ENCODE measurements at regions not wholly inside any gene's neighbourhood (a gene's known extent, or its start where the extent isn't known, plus 50 kb on each side); places are given as distances from the start of the nearest gene placed in this dataset.

GRCh38 chr2:22290909-22291473 lies 1094.0 kb upstream of the KLHL29 start:
- Histone ChIP-seq H3K9me3 (replicated peaks in 1 of 2; ENCODE audit: control insufficient read depth in 2 of 2, insufficient read depth in 1 of 2, low read depth in 1 of 2, low read length in 2 of 2) (no peaks in the 10 kb centered on the region), H3K4me2 (ENCODE audit: insufficient read depth, low read length, poor library complexity, severe bottlenecking) (no peak overlapping the region), H3K4me1 (ENCODE audit: control insufficient read depth in 2 of 2, insufficient read depth in 1 of 2, low read depth in 1 of 2, low read length in 2 of 2) (no peaks in the 10 kb centered on the region), H3K23ac (ENCODE audit: low read depth, low read length, poor library complexity) (no peak overlapping the region), H2BK120ac (ENCODE audit: low read depth, low read length) (no peak overlapping the region), H3K14ac (ENCODE audit: low read length) (no peak overlapping the region), H4K91ac (ENCODE audit: low read depth, low read length, poor library complexity) (no peak overlapping the region), H3K18ac (ENCODE audit: low read length) (no peak overlapping the region), H3K27me3 (ENCODE audit: control insufficient read depth in 3 of 3, insufficient read depth in 3 of 3, low read depth in 1 of 3, low read length in 3 of 3) (no peaks in the 10 kb centered on the region), H2BK5ac (ENCODE audit: low read length) (no peak overlapping the region), H3K4me3 (ENCODE audit: low read length in 2 of 2) (no peak overlapping the region), H3K79me1 (ENCODE audit: low read depth, low read length) (no peaks in the 10 kb centered on the region), H3K4ac (ENCODE audit: low read length) (no peak overlapping the region), H3K27ac (replicated peaks; ENCODE audit: low read length) (no peak overlapping the region), H4K8ac (ENCODE audit: low read depth, low read length) (no peak overlapping the region), H3K9ac (ENCODE audit: low read depth, low read length, poor library complexity) (no peak overlapping the region), H3K36me3 (replicated peaks in 1 of 2; ENCODE audit: control insufficient read depth in 2 of 2, insufficient read depth in 2 of 2, low read length in 2 of 2) (no peaks in the 10 kb centered on the region), H2AFZ (ENCODE audit: low read length) (no peak overlapping the region), H2AK5ac (ENCODE audit: low read depth, low read length) (no peak overlapping the region), H2BK12ac (ENCODE audit: low read length) (no peak overlapping the region), H2BK15ac (ENCODE audit: low read length) (no peak overlapping the region)
- WGBS, 2 donors (ENCODE audit: extremely low coverage in 2 of 2, insufficient read length in 2 of 2, insufficient replicate concordance in 1 of 2): no CpG with 5 or more reads among the region's 4 CpGs
- no peak for DNase-seq (ENCODE audit: low spot score)

- no peak overlapping the region for H3K4ac ChIP-seq (ENCODE audit: low read length)
- no CpG with 5 or more reads among the region's 6 CpGs for WGBS, 2 donors (ENCODE audit: extremely low coverage in 2 of 2, insufficient read length in 2 of 2, insufficient replicate concordance in 1 of 2)
- H3K18ac ChIP-seq (ENCODE audit: low read length): no peak overlapping the region
- H3K27ac ChIP-seq (replicated peaks; ENCODE audit: low read length): no peak overlapping the region
- H3K36me3 ChIP-seq (replicated peaks in 1 of 2; ENCODE audit: control insufficient read depth in 2 of 2, insufficient read depth in 2 of 2, low read length in 2 of 2): no peaks in the 10 kb centered on the region
- H2AK5ac ChIP-seq (ENCODE audit: low read depth, low read length): no peak overlapping the region
- H3K23ac ChIP-seq (ENCODE audit: low read depth, low read length, poor library complexity): no peak overlapping the region
- no peak overlapping the region for H2BK120ac ChIP-seq (ENCODE audit: low read depth, low read length)
- no peak overlapping the region for H3K14ac ChIP-seq (ENCODE audit: low read length)
- H3K4me2 ChIP-seq (ENCODE audit: insufficient read depth, low read length, poor library complexity, severe bottlenecking): no peak overlapping the region
- no peak for DNase-seq (ENCODE audit: low spot score)
- H3K79me1 ChIP-seq (ENCODE audit: low read depth, low read length): no peaks in the 10 kb centered on the region
- H4K91ac ChIP-seq (ENCODE audit: low read depth, low read length, poor library complexity): no peak overlapping the region
- H2BK12ac ChIP-seq (ENCODE audit: low read length): no peak overlapping the region
- H3K27me3 ChIP-seq (ENCODE audit: control insufficient read depth in 3 of 3, insufficient read depth in 3 of 3, low read depth in 1 of 3, low read length in 3 of 3): no peaks in the 10 kb centered on the region
- no peak overlapping the region for H3K4me3 ChIP-seq (ENCODE audit: low read length in 2 of 2)
- H2BK15ac ChIP-seq (ENCODE audit: low read length): no peak overlapping the region
- no peak overlapping the region for H4K8ac ChIP-seq (ENCODE audit: low read depth, low read length)
- no peaks in the 10 kb centered on the region for H3K4me1 ChIP-seq (ENCODE audit: control insufficient read depth in 2 of 2, insufficient read depth in 1 of 2, low read depth in 1 of 2, low read length in 2 of 2)
- H2BK5ac ChIP-seq (ENCODE audit: low read length): no peak overlapping the region
- H3K9ac ChIP-seq (ENCODE audit: low read depth, low read length, poor library complexity): no peak overlapping the region
- H3K9me3 ChIP-seq (replicated peaks in 1 of 2; ENCODE audit: control insufficient read depth in 2 of 2, insufficient read depth in 1 of 2, low read depth in 1 of 2, low read length in 2 of 2): no peaks in the 10 kb centered on the region
- H2AFZ ChIP-seq (ENCODE audit: low read length): no peak overlapping the region
Observed at GRCh38 chr2:22301228-22301627, 1083.8 kb upstream of the KLHL29 start.

- no peak overlapping the region for H2AK5ac ChIP-seq (ENCODE audit: low read depth, low read length)
- no peak overlapping the region for H2BK15ac ChIP-seq (ENCODE audit: low read length)
- no peak overlapping the region for H3K23ac ChIP-seq (ENCODE audit: low read depth, low read length, poor library complexity)
- H2BK5ac ChIP-seq (ENCODE audit: low read length): no peak overlapping the region
- H3K27me3 ChIP-seq (ENCODE audit: control insufficient read depth in 3 of 3, insufficient read depth in 3 of 3, low read depth in 1 of 3, low read length in 3 of 3): no peaks in the 10 kb centered on the region
- no peak overlapping the region for H3K18ac ChIP-seq (ENCODE audit: low read length)
- no peak overlapping the region for H3K14ac ChIP-seq (ENCODE audit: low read length)
- H2BK120ac ChIP-seq (ENCODE audit: low read depth, low read length): no peak overlapping the region
- no peaks in the 10 kb centered on the region for H3K79me1 ChIP-seq (ENCODE audit: low read depth, low read length)
- no peak overlapping the region for H4K91ac ChIP-seq (ENCODE audit: low read depth, low read length, poor library complexity)
- no peak overlapping the region for H3K4ac ChIP-seq (ENCODE audit: low read length)
- H2AFZ ChIP-seq (ENCODE audit: low read length): no peak overlapping the region
- no peak overlapping the region for H3K4me3 ChIP-seq (ENCODE audit: low read length in 2 of 2)
- H3K4me1 ChIP-seq (ENCODE audit: control insufficient read depth in 2 of 2, insufficient read depth in 1 of 2, low read depth in 1 of 2, low read length in 2 of 2): peaks cover 0 to 2% of the 10 kb centered on the region in 2 donors
- no peaks in the 10 kb centered on the region for H3K36me3 ChIP-seq (replicated peaks in 1 of 2; ENCODE audit: control insufficient read depth in 2 of 2, insufficient read depth in 2 of 2, low read length in 2 of 2)
- no peak for DNase-seq (ENCODE audit: low spot score)
- peaks cover 0 to 2% of the 10 kb centered on the region in 2 donors for H3K9me3 ChIP-seq (replicated peaks in 1 of 2; ENCODE audit: control insufficient read depth in 2 of 2, insufficient read depth in 1 of 2, low read depth in 1 of 2, low read length in 2 of 2)
- H3K4me2 ChIP-seq (ENCODE audit: insufficient read depth, low read length, poor library complexity, severe bottlenecking): no peak overlapping the region
- no peak overlapping the region for H4K8ac ChIP-seq (ENCODE audit: low read depth, low read length)
- H3K27ac ChIP-seq (replicated peaks; ENCODE audit: low read length): no peak overlapping the region
- H3K9ac ChIP-seq (ENCODE audit: low read depth, low read length, poor library complexity): no peak overlapping the region
- H2BK12ac ChIP-seq (ENCODE audit: low read length): no peak overlapping the region
- no CpG with 5 or more reads among the region's 4 CpGs for WGBS, 2 donors (ENCODE audit: extremely low coverage in 2 of 2, insufficient read length in 2 of 2, insufficient replicate concordance in 1 of 2)
Observed at GRCh38 chr2:22326250-22326649, 1058.7 kb upstream of the KLHL29 start.

- peaks cover 0 to 2% of the 10 kb centered on the region in 2 donors for H3K9me3 ChIP-seq (replicated peaks in 1 of 2; ENCODE audit: control insufficient read depth in 2 of 2, insufficient read depth in 1 of 2, low read depth in 1 of 2, low read length in 2 of 2)
- H3K14ac ChIP-seq (ENCODE audit: low read length): no peak overlapping the region
Observed at GRCh38 chr2:22329211-22330154, 1055.5 kb upstream of the KLHL29 start.

More at GRCh38 chr2:22329211-22330154, 1055.5 kb upstream of the KLHL29 start:
- Histone ChIP-seq H3K18ac (ENCODE audit: low read length) (no peak overlapping the region), H2BK120ac (ENCODE audit: low read depth, low read length) (no peak overlapping the region), H3K4ac (ENCODE audit: low read length) (no peak overlapping the region), H4K8ac (ENCODE audit: low read depth, low read length) (no peak overlapping the region), H2BK12ac (ENCODE audit: low read length) (no peak overlapping the region), H3K4me1 (ENCODE audit: control insufficient read depth in 2 of 2, insufficient read depth in 1 of 2, low read depth in 1 of 2, low read length in 2 of 2) (peaks cover 0 to 2% of the 10 kb centered on the region in 2 donors), H2BK15ac (ENCODE audit: low read length) (no peak overlapping the region), H3K36me3 (replicated peaks in 1 of 2; ENCODE audit: control insufficient read depth in 2 of 2, insufficient read depth in 2 of 2, low read length in 2 of 2) (no peaks in the 10 kb centered on the region), H3K79me1 (ENCODE audit: low read depth, low read length) (no peaks in the 10 kb centered on the region), H2AFZ (ENCODE audit: low read length) (no peak overlapping the region), H4K91ac (ENCODE audit: low read depth, low read length, poor library complexity) (no peak overlapping the region), H3K23ac (ENCODE audit: low read depth, low read length, poor library complexity) (no peak overlapping the region), H3K27me3 (ENCODE audit: control insufficient read depth in 3 of 3, insufficient read depth in 3 of 3, low read depth in 1 of 3, low read length in 3 of 3) (no peaks in the 10 kb centered on the region), H3K4me2 (ENCODE audit: insufficient read depth, low read length, poor library complexity, severe bottlenecking) (no peak overlapping the region), H3K9ac (ENCODE audit: low read depth, low read length, poor library complexity) (no peak overlapping the region), H2BK5ac (ENCODE audit: low read length) (no peak overlapping the region), H3K27ac (replicated peaks; ENCODE audit: low read length) (no peak overlapping the region), H3K4me3 (ENCODE audit: low read length in 2 of 2) (no peak overlapping the region), H2AK5ac (ENCODE audit: low read depth, low read length) (no peak overlapping the region)
- WGBS, 2 donors (ENCODE audit: extremely low coverage in 2 of 2, insufficient read length in 2 of 2, insufficient replicate concordance in 1 of 2): no CpG with 5 or more reads among the region's 10 CpGs
- DNase-seq (ENCODE audit: low spot score): no peak
